GM19395 (cell line): ENCODE measurements at regions not wholly inside any gene's neighbourhood (a gene's known extent, or its start where the extent isn't known, plus 50 kb on each side); places are given as distances from the start of the nearest gene placed in this dataset.

ENCODE experiments used
- ATAC-seq: cut with Tn5 transposase; IDR thresholded peaks from one replicate; pipeline ENCODE4 v1.9.1; 2021; ENCODE audit warnings: mild to moderate bottlenecking, moderate library complexity; ENCODE audit not compliant: unreplicated experiment

DNA sequence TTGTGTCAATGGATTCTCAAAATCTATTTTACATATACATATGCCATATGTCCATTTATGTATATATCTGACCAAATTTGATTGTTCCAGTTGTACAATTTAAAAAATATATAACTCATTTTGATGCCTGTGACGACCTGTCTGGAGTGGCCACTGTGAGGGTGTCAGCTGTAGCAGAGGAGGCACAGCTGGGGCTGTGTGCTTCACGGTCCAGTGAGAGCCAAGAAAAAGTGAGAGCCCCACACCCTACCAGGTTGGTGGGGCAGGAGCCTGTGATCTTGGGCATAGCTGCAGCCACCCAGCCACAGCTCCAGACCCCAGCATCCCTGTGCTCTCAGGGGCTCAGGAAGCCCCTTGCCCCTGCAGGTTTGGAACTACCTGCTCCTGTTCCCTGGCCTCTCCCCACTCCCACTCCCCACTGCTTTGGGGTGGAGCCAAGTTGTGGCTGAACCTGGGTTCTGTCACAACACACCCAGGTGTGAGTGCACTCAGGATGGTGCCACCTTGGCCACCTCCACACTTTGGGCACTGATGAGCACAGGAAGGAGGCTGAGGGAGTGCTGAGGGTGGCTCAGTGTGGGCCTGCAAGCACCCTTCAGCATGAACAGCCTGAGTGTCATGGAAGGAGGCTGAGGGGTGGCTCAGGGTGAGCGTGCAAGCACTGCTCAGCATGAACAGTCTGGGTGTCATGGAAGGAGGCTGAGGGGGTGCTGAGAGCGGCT is 161.1 kb upstream of the ROBO1 start:
- ATAC-seq, result no peak

DNA sequence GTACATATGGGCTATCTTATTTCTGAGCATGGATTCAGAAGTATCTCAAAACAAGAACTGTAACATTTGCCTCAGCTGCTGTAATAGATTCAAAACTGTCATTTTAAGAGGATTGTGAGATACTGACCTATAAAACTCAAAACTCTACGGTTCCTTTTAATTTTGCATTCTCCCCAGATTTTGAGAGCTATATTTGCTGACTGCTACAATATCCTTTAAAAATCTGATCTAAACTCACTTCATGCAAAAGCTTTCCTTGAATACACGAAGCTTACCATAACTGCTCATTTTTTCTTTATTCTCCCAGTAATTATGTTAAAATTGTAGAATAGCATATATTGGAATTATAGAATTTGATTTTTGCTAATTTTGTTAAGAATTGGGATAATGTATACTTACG is 158.7 kb upstream of the ROBO1 start:
- no peak for ATAC-seq

DNA sequence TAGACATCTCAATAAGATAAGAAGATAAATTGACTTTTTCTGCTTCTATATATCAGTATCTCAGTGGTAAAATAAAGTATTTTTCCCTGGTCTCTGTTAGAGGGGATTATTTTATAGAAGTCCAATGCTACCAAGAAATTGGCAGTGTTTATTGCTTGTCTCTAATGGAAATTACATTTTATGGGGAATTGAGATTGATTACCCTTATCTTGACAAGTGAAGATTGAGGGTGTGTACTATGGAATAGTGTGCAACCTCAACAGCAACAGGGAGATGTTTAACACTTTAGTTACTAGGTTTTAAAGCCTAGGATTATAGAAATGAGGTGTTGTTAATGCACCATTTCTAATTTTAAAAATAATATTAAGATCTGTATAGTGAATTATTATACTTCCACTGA is 154.8 kb upstream of the ROBO1 start:
- ATAC-seq, result no peak

DNA sequence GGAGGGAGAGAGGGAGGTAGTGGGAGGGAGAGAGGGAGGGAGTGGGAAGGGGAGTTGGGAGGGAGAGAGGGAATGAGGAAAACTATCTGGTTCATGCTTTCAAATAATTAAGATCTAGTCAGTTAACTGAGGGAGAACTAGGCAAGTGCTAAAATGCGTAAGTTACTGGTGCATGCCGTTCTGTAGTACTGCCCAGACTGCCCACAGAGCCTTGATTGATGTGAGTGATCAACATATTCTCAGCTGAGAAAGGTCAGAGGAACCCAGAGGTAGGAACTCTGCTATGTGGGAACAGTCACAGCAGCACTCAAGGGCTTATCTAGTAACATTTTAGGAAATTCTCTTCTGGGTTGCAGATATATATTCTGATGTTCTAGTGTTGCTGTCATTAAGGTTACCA is 149.8 kb upstream of the ROBO1 start:
- no peak for ATAC-seq

DNA sequence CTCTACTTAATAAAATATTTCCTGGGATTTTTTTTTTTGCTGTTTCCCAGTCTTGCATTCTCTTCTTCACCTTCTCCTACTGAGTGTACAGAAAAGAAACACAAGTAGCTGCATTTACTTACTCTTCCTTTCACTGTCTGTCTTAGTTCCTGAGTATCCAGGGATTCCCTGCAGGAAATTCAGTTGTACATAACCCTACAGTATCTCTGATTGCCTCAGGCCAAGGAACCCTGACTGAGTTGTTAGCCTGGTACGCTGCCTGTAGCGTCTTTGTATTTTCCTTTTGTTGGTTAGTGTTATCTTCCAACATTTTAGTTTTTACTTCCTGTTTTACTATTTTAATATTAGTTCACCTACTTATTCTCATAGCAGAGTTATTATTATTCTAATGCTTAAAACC is 142.5 kb upstream of the ROBO1 start:
- no peak for ATAC-seq

DNA sequence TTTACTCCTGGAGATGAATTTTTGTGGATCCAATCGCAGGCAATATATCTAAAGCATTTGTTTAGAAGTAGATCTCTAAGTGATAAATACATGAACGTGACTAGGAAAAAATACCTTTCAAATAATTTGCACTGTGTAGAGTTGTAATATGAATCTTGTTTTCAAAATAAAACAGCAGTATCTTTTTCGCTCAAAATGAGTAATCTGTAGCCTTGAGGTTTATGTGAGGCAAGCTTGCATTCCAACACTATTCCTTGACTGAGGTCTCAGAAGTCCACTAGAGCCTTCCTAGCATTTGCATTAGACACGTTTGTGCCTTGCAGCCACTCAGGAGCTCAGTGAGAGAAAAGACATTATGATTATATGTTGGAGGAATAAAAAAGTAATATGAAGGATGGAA is 138.3 kb upstream of the ROBO1 start:
- ATAC-seq, result no peak

DNA sequence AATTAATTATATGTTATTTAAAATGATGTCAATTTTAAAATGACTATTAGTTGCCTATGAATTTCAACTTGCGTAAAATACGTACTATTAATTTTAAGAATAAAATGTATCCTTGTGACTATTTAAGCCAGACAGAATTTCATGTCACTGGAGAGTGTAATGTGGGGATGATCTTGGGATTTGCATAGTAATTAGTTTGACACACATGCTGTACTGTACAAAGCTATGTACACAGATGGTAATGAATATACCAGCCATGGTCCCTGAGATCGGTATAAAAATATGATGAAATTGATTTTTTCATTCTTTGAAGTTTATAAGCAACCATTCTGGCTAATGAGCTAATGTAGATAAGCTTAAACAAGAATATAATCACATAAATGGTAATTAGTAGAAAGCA is 134.4 kb upstream of the ROBO1 start:
- no peak for ATAC-seq

DNA sequence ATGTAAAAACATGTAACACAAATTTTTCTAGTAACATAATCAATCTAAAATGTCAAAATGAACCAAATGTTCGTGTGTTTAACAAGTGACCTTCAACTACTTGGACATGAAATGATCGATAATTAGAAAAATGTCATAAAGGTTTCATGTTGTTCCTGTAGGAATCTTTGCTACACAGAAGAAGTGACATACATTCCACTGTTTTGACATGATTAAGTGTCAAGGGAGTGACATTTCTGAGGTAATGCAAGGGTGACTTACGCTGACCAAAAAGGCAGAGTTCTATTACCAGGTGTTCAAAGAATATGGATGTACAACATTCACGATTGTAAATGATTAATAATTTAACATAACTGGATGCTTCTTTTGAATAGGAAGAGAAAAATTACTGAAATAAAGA is 131.1 kb upstream of the ROBO1 start:
- no peak for ATAC-seq

DNA sequence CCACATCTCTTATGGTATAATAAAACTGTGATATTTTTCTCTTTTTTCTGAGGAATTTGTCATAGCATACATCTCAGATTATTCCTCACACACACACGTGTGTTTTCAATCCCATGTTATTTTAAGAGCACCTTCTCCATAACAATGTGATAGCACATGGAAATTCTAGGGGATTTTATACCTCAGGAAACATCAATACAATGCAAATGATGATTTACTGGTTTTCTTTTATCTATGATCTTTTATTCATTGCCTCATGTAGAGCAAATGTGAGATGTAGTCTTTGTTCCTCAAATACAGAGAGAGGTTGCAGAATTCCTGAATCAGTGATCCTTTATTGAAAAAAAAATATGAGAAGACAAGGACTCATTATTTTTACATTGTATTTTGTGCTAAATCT is 128.3 kb upstream of the ROBO1 start:
- ATAC-seq, result no peak

DNA sequence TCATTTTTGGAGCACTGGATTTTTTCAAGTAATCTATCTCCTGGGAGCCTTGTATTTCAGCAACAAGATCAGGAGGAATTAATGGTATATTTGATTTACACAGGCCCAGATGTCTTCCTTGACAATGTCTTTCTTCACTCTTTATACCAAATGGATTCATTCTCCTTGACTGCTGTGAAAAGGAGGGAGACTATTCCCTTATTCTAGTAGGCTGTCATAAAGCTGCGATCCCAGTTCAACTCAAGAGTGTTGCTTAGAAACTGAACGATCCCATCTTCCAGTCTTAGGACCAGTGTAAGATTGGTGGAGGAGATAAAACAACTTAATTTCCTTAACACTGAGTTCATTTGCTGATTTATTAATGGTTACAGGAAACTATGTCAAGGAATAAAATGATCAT is 119.4 kb upstream of the ROBO1 start:
- ATAC-seq, result no peak

DNA sequence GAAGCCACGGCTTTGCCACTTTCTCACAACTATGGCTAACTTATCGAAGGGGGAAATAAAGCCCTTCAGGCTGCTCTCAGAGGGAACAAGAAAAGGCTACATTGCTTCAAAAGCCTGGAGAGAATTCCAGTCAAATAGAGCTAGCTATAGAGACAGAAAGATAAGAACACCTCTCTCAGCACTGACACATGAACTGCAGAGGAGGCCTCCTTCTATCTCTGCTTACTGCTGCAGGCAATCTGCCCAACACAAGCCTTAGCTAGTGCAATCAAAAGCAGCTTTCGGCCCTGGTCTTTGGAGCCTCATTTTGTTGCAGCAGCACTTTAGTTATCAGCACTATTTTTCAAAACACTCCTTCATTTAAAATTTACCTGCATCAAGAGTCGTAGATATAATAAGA is 118.4 kb upstream of the ROBO1 start:
- no peak for ATAC-seq

DNA sequence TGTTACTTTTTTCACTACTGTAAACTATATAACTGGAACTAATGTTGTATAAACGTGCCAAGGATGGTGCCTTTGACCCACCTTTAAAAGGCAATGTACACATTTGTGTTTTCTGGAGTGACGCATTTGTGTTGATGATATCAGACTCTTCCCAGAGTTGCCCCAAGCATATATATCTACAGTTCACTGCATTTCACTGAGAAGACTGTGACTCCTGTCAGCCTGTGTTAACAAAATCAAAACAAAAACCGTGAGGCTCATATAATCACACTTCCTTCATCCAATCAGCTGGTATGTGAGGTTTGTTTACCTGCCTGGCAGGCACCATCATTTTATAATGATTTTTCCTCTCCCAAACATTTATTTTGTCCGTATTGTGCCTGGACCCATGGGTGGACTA is 117.6 kb upstream of the ROBO1 start:
- no peak for ATAC-seq

DNA sequence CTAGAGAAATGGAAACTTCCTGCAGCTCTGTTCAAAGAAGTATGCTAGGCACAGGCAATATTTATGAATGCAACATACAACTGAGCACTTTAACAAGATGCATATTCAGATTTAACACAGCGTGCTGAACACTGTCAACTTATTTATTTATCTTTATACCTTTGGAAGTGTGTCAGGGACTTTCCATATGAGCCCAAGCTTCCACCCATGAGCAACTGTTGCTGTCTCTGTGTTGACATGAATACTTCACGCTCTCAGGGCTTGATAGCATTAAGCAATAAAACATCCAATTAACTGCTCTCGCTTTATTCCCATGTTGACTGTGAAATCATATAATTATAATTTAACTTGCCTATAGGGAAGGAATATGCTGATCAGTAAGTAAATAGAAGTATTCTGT is 116.6 kb upstream of the ROBO1 start:
- no peak for ATAC-seq

DNA sequence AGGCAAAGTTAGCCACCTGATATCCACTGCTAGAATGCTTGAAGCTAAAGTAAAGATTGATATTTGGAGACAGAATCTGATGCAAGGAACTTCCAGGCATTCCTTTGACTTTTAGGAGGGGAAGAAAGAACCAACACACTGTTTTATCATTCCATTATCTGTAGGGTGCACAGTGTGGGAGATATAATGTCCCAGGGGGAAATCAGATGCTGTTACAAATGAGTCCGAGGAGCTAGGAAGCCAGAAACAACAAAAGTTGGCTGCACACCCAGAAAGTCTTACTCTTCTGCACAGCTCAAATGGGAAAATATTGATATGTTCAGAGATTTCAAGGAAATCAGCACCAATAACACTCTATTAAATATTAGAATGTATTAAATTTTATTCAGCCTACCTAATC is 113.6 kb upstream of the ROBO1 start:
- no peak for ATAC-seq

DNA sequence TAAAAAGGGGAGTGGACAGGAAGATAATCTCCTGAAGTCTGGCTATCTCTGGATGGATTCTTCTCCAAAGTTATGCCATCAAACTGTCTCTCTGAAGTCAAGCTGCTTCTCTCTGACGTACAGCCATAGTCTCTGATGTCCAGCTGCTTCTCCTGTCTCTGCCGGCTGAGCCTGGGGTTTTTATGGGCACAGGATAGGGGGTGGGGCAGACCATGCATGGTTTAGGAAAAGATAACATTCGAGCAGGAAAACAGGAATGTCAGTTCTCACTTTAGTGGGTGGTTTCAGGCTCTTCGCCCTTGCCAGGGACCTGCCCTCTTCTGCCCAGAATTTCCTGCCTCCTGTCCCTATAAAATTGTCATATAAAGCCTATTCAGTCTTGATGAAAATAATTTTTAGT is 110.9 kb upstream of the ROBO1 start:
- ATAC-seq, result no peak

DNA sequence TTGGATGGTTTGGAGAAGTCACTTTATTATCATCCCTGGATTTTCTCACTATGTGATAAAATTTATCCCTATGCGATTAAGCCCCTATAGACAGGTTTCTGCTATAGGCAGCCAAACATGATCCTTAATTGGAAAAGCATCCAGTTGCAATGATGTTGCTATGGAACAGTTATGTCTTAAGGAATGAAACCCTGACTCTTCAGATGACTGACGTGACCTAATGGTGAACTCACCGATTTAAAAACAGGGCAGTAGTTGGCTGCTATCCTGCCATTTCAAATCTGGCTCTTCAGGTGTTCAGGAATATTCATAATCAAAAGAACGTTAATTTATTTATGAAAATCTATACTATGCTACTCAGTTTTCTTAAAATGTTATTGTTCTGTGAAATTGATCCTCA is 106.8 kb upstream of the ROBO1 start:
- ATAC-seq, result no peak

DNA sequence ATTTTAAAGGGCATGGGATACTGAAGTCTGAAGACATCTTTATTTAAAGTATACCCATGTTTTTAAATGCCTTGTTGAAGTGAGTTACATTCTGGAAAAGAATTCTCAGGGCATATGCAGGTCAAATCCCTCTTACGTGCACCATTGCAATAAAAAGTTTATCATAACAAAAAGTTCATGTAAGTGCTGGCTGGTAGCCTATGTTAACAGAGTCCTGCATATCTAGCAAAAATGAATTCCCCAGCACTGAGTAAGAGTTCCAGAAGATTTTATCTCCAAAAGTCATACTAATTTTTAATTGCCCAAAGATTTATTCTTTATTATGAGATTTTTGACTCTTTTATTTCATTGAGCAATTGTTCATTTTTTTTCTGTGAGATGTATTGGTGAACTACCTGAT is 104.7 kb upstream of the ROBO1 start:
- no peak for ATAC-seq

DNA sequence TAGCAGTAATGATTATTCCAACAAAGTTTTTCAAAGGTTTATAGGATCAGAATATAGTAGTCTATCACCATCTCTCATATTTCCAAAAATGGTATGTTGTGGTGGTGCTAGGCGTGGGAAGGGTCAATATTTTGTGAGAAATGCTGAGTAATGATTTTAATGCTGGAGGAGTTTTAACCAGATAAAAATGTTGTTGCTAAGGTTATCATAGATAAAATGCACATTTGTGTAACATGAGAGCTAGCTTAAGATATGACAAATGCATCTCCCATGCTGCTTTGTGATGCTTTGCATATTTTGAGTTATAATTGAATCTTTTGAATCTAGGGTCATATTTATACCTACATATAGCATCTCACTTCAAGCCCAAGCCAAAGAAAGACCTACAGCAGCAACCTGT is 103.9 kb upstream of the ROBO1 start:
- no peak for ATAC-seq

DNA sequence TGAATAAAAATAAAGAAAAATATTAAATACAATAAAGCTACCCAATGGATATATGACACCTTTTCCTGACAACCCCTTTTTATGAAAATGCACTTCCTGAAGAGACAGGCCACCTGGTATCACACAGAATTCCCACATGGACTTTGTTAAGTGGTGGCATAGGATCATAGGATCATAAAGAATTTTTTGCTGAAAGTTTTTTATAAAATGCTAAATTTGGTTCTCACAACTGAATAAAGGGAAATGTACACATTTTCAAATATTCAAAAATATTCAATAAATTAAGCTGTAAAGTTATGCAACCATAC is 102.5 kb upstream of the ROBO1 start:
- no peak for ATAC-seq

DNA sequence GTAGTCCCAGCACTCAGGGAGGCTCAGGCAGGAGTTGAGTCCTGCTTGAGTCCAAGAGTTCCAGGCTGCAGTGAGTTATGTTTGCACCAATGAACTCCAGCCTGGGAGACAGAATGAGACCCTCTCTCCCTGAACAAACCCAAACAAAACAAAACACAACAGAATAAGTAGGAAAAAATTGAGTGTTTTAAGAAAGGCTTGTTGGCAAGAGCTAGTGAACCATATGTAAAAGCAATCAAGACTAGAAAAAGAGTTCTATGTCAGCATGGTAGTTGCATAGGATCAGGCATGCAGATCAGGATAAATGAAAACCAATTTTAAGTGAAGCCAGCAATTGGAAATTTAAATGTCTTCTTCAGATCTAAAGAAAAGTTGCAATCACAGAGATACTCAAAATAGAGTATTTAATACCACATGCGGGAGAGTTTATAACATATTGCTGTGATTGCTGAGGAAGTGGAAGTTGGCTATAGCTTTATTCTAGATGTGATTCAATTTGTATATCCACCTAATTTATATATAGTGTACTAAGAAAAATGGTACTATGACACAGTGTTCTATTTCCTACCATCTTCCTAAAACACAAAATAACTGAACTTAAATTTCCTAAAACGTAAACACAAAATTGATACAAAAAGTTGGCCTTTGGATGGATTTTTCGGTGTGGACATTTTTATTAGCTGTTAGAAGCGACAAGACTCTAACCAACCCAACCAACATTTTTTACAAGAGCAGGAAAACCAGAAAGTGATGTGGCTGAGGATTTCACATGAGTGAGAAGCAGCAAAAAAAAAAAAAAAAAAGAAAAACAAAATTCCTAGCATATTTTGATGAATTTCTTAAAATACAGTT is 101.9 kb upstream of the ROBO1 start:
- ATAC-seq, result no peak

DNA sequence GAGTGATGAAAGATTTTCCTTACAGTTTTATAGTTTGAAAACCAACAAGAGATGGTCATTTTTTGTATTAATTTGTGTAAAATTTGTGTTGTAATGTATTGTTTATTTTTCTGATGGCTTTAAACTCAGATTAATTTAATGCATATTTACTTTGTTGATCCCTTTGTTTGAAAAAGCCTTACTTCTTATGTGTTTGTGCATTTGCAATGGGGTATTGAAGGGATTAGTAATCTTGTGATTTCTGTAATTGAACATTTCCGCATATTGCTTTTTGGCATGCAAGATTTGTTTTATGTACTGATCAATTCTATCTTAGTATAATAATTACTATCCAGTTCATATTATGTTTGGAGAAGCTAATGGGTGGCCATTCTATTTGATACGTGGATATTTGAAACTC is 98.4 kb upstream of the ROBO1 start:
- ATAC-seq, result no peak

DNA sequence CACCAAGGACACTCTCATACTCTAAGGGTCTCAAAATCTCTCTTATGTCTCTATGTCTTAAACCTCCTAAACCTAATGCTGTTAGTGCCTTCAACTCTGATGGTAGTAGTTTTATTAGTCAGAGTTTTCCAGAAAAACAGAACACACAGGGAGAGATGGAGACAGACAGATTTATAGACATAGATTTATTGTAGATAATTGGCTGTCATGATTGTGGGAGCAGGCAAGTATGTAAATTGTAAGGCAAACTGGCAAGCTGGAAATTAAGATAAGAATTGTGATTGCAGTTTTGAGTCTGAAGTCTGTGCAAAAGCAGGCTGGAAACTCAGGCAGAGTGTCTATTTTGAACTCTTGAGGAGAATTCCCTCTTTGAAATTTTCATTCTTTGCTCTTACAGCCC is 96.3 kb upstream of the ROBO1 start:
- no peak for ATAC-seq

DNA sequence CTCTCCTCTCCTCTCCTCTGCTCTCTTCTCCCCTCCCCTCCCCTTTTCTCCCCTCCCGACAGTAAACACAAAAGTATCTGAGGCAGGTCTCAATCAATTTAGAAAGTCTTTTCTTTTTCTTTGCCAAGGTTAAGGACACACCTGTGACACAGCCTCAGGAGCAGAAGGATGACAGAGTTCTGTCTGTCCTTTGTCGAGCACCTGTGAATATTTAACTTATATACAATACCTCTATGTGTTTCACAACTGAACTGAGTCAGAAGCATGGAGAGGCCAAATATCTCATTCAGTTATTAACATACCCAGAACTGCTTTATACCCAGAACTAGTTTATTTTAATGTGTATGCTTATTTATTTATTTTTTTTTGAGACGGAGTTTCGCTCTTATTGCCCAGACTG is 81.1 kb upstream of the ROBO1 start:
- ATAC-seq, result no peak
